Activated naive CD4-positive, alpha-beta T cell treated with anti-CD3 and anti-CD28 coated beads for 36 hours (primary cell): ENCODE measurements at regions not wholly inside any gene's neighbourhood (a gene's known extent, or its start where the extent isn't known, plus 50 kb on each side); places are given as distances from the start of the nearest gene placed in this dataset.

Experiments used
- CTCF ChIA-PET: fragments of 350-600 bp; sonication (Branson Sonifier 250); formaldehyde crosslinking; loops from one replicate; lab custom pipeline; 2021; ENCODE audit warnings: antibody characterized with exemption; lab: Charles Lee
- DNase-seq: peaks from one replicate; pipeline ENCODE4 v3.0.0-alpha.2; 2020
- H3K27ac Mint-ChIP-seq: one replicate; pipeline ENCODE4 v1.8.0; 2021; ENCODE audit warnings: mild to moderate bottlenecking, mixed read lengths
- H3K27me3 Mint-ChIP-seq: one replicate; pipeline ENCODE4 v1.8.0; 2021; ENCODE audit warnings: low read depth, mixed read lengths
- H3K36me3 Mint-ChIP-seq: one replicate; pipeline ENCODE4 v1.8.0; 2021; ENCODE audit warnings: low read depth, mixed read lengths
- H3K4me1 Mint-ChIP-seq: one replicate; pipeline ENCODE4 v1.8.0; 2021; ENCODE audit warnings: low read depth, mixed read lengths
- H3K4me3 Mint-ChIP-seq: one replicate; pipeline ENCODE4 v1.8.0; 2021; ENCODE audit warnings: mild to moderate bottlenecking, moderate library complexity, mixed read lengths
- H3K9me3 Mint-ChIP-seq: one replicate; pipeline ENCODE4 v1.8.0; 2021; ENCODE audit warnings: mixed read lengths
- intact Hi-C: fragments of 100-400 bp; cut with micrococcal nuclease; formaldehyde crosslinking; loops from one replicate; pipeline ENCODE4 v1.15.1; 2023

GRCh38 chr2:146786396-146786795, 1058.4 kb upstream of the ACVR2A start:
- Mint-ChIP-seq H3K27me3 (no peaks in the 10 kb centered on the region), H3K27ac (no peak overlapping the region), H3K9me3 (peaks cover 6% of the 10 kb centered on the region), H3K36me3 (no peaks in the 10 kb centered on the region), H3K4me1 (no peaks in the 10 kb centered on the region), H3K4me3 (no peak overlapping the region)
- DNase-seq: no peak
- intact Hi-C loops: no loop called here
- CTCF ChIA-PET: no interaction called here

GRCh38 chr2:146785101-146785500, 1059.7 kb upstream of the ACVR2A start:
- Mint-ChIP-seq H3K4me1 (no peaks in the 10 kb centered on the region), H3K36me3 (no peaks in the 10 kb centered on the region), H3K27ac (no peak overlapping the region), H3K9me3 (peaks cover 6% of the 10 kb centered on the region), H3K27me3 (no peaks in the 10 kb centered on the region), H3K4me3 (no peak overlapping the region)
- DNase-seq: no peak
- intact Hi-C loops: no loop called here
- CTCF ChIA-PET: no interaction called here

GRCh38 chr2:146784602-146785001, 1060.2 kb upstream of the ACVR2A start:
- CTCF ChIA-PET: no interaction called here
- Mint-ChIP-seq H3K27me3 (no peaks in the 10 kb centered on the region), H3K27ac (no peak overlapping the region), H3K4me3 (no peak overlapping the region), H3K9me3 (peaks cover 6% of the 10 kb centered on the region), H3K36me3 (no peaks in the 10 kb centered on the region), H3K4me1 (no peaks in the 10 kb centered on the region)
- intact Hi-C loops: no loop called here
- no peak for DNase-seq

- CTCF ChIA-PET: no interaction called here
- Mint-ChIP-seq H3K36me3 (no peaks in the 10 kb centered on the region), H3K4me3 (no peak overlapping the region), H3K9me3 (peaks cover 5% of the 10 kb centered on the region), H3K27ac (no peak overlapping the region), H3K27me3 (no peaks in the 10 kb centered on the region), H3K4me1 (no peaks in the 10 kb centered on the region)
- DNase-seq: no peak
- intact Hi-C loops: no loop called here
Measured at GRCh38 chr2:146777181-146777580, 1067.6 kb upstream of the ACVR2A start.

- no peaks in the 10 kb centered on the region for H3K4me1 Mint-ChIP-seq
- H3K27me3 Mint-ChIP-seq: no peaks in the 10 kb centered on the region
- no peak overlapping the region for H3K4me3 Mint-ChIP-seq
- no peak overlapping the region for H3K27ac Mint-ChIP-seq
- H3K9me3 Mint-ChIP-seq: peaks cover 5% of the 10 kb centered on the region
- no peaks in the 10 kb centered on the region for H3K36me3 Mint-ChIP-seq
- DNase-seq: no peak
- CTCF ChIA-PET: no interaction called here
- intact Hi-C loops: no loop called here
Measured at GRCh38 chr2:146776596-146776995, 1068.2 kb upstream of the ACVR2A start.

GRCh38 chr2:146771531-146771930, 1073.3 kb upstream of the ACVR2A start:
- CTCF ChIA-PET: no interaction called here
- no peaks in the 10 kb centered on the region for H3K9me3 Mint-ChIP-seq
- H3K27ac Mint-ChIP-seq: no peak overlapping the region
- H3K27me3 Mint-ChIP-seq: no peaks in the 10 kb centered on the region
- intact Hi-C loops: no loop called here
- no peaks in the 10 kb centered on the region for H3K36me3 Mint-ChIP-seq
- no peaks in the 10 kb centered on the region for H3K4me1 Mint-ChIP-seq
- DNase-seq: no peak
- H3K4me3 Mint-ChIP-seq: no peak overlapping the region

- Mint-ChIP-seq H3K4me3 (no peak overlapping the region), H3K4me1 (no peaks in the 10 kb centered on the region), H3K36me3 (no peaks in the 10 kb centered on the region), H3K27ac (no peak overlapping the region), H3K27me3 (no peaks in the 10 kb centered on the region), H3K9me3 (peaks cover 4% of the 10 kb centered on the region)
- intact Hi-C loops: no loop called here
- no peak for DNase-seq
- CTCF ChIA-PET: no interaction called here
Measured at GRCh38 chr2:146764301-146764700, 1080.5 kb upstream of the ACVR2A start.

GRCh38 chr2:146762786-146763185, 1082.0 kb upstream of the ACVR2A start:
- CTCF ChIA-PET: no interaction called here

GRCh38 chr2:146754606-146755005, 1090.2 kb upstream of the ACVR2A start:
- Mint-ChIP-seq H3K4me1 (no peaks in the 10 kb centered on the region), H3K36me3 (no peaks in the 10 kb centered on the region), H3K27me3 (no peaks in the 10 kb centered on the region), H3K4me3 (no peak overlapping the region), H3K27ac (no peak overlapping the region), H3K9me3 (no peaks in the 10 kb centered on the region)
- CTCF ChIA-PET: no interaction called here
- intact Hi-C loops: no loop called here
- DNase-seq: no peak

More at GRCh38 chr2:146762786-146763185, 1082.0 kb upstream of the ACVR2A start:
- Mint-ChIP-seq H3K27me3 (no peaks in the 10 kb centered on the region), H3K4me3 (no peak overlapping the region), H3K9me3 (peaks cover 4% of the 10 kb centered on the region), H3K4me1 (no peaks in the 10 kb centered on the region), H3K27ac (no peak overlapping the region), H3K36me3 (no peaks in the 10 kb centered on the region)
- intact Hi-C loops: no loop called here
- no peak for DNase-seq

- H3K9me3 Mint-ChIP-seq: no peaks in the 10 kb centered on the region
- CTCF ChIA-PET: no interaction called here
- H3K4me3 Mint-ChIP-seq: no peak overlapping the region
- DNase-seq: no peak
- intact Hi-C loops: no loop called here
- H3K27ac Mint-ChIP-seq: no peak overlapping the region
- H3K36me3 Mint-ChIP-seq: no peaks in the 10 kb centered on the region
- H3K27me3 Mint-ChIP-seq: no peaks in the 10 kb centered on the region
- no peaks in the 10 kb centered on the region for H3K4me1 Mint-ChIP-seq
Measured at GRCh38 chr2:146748046-146748445, 1096.8 kb upstream of the ACVR2A start.

GRCh38 chr2:146741260-146741659, 1103.6 kb upstream of the ACVR2A start:
- no peak for DNase-seq

GRCh38 chr2:146734821-146735190, 1110.0 kb upstream of the ACVR2A start:
- DNase-seq: no peak
- no peaks in the 10 kb centered on the region for H3K9me3 Mint-ChIP-seq
- intact Hi-C loops: loop anchor here (10.0 kb wide), 1 partner anchor 300 kb away; no protein-coding TSS in a partner anchor
- H3K27me3 Mint-ChIP-seq: no peaks in the 10 kb centered on the region
- H3K4me3 Mint-ChIP-seq: no peak overlapping the region
- no peaks in the 10 kb centered on the region for H3K4me1 Mint-ChIP-seq
- H3K27ac Mint-ChIP-seq: no peak overlapping the region
- no peaks in the 10 kb centered on the region for H3K36me3 Mint-ChIP-seq
- CTCF ChIA-PET: no interaction called here

More at GRCh38 chr2:146741260-146741659, 1103.6 kb upstream of the ACVR2A start:
- Mint-ChIP-seq H3K9me3 (no peaks in the 10 kb centered on the region), H3K36me3 (no peaks in the 10 kb centered on the region), H3K27me3 (no peaks in the 10 kb centered on the region), H3K4me1 (no peaks in the 10 kb centered on the region), H3K27ac (no peak overlapping the region), H3K4me3 (no peak overlapping the region)
- CTCF ChIA-PET: no interaction called here
- intact Hi-C loops: no loop called here

GRCh38 chr2:146734042-146734820, 1110.6 kb upstream of the ACVR2A start:
- CTCF ChIA-PET: no interaction called here
- H3K36me3 Mint-ChIP-seq: no peaks in the 10 kb centered on the region
- H3K9me3 Mint-ChIP-seq: no peaks in the 10 kb centered on the region
- DNase-seq: no peak
- H3K4me1 Mint-ChIP-seq: no peaks in the 10 kb centered on the region
- no peaks in the 10 kb centered on the region for H3K27me3 Mint-ChIP-seq
- H3K27ac Mint-ChIP-seq: no peak overlapping the region
- no peak overlapping the region for H3K4me3 Mint-ChIP-seq
- intact Hi-C loops: loop anchor here (10.0 kb wide), 1 partner anchor 301 kb away; no protein-coding TSS in a partner anchor
